ENCODE measurements at regions not wholly inside any gene's neighbourhood (a gene's known extent, or its start where the extent isn't known, plus 50 kb on each side); places are given as distances from the start of the nearest gene placed in this dataset.

- in situ Hi-C loops (cut with HindIII; ENCODE audit: low pct_ligation_motif_present, low sequenced_read_pairs): no loop called here
- no peak overlapping the region for H3K27ac ChIP-seq
- TF ChIP-seq CTCF (IDR thresholded peaks at IDR 0.05; ENCODE audit: low read depth, low read length, missing control alignments): no peak
- peaks cover 8% of the 10 kb centered on the region for H3K27me3 ChIP-seq (replicated peaks)
- H3K36me3 ChIP-seq (replicated peaks): no peaks in the 10 kb centered on the region
- no peak overlapping the region for H3K4me3 ChIP-seq (ENCODE audit: low read depth, low read length)
- no peak for DNase-seq
These were observed 444.0 kb upstream of the ZMIZ1 start for GRCh38 chr10:78624791-78625190.

- no peak for TF ChIP-seq CTCF (IDR thresholded peaks at IDR 0.05; ENCODE audit: low read depth, low read length, missing control alignments)
- H3K36me3 ChIP-seq (replicated peaks): no peaks in the 10 kb centered on the region
- peaks cover 5% of the 10 kb centered on the region for H3K27me3 ChIP-seq (replicated peaks)
- in situ Hi-C loops (cut with HindIII; ENCODE audit: low pct_ligation_motif_present, low sequenced_read_pairs): no loop called here
- no peak for DNase-seq
- H3K27ac ChIP-seq: no peak overlapping the region
- H3K4me3 ChIP-seq (ENCODE audit: low read depth, low read length): no peak overlapping the region
These were observed 442.3 kb upstream of the ZMIZ1 start for GRCh38 chr10:78626471-78626870.

- no peak overlapping the region for H3K4me3 ChIP-seq (ENCODE audit: low read depth, low read length)
- no peak for DNase-seq
- in situ Hi-C loops (cut with HindIII; ENCODE audit: low pct_ligation_motif_present, low sequenced_read_pairs): no loop called here
- TF ChIP-seq CTCF (IDR thresholded peaks at IDR 0.05; ENCODE audit: low read depth, low read length, missing control alignments): no peak
- H3K27ac ChIP-seq: no peak overlapping the region
- no peaks in the 10 kb centered on the region for H3K36me3 ChIP-seq (replicated peaks)
- H3K27me3 ChIP-seq (replicated peaks): no peaks in the 10 kb centered on the region
These were observed 441.4 kb upstream of the ZMIZ1 start for GRCh38 chr10:78627254-78627795.

GRCh38 chr10:78628976-78629375, 439.8 kb upstream of the ZMIZ1 start:
- Histone ChIP-seq H3K36me3 (replicated peaks) (no peaks in the 10 kb centered on the region), H3K27ac (no peak overlapping the region), H3K4me3 (ENCODE audit: low read depth, low read length) (no peak overlapping the region), H3K27me3 (replicated peaks) (no peaks in the 10 kb centered on the region)
- in situ Hi-C loops (cut with HindIII; ENCODE audit: low pct_ligation_motif_present, low sequenced_read_pairs): no loop called here
- TF ChIP-seq CTCF (IDR thresholded peaks at IDR 0.05; ENCODE audit: low read depth, low read length, missing control alignments): no peak
- no peak for DNase-seq

- TF ChIP-seq CTCF (IDR thresholded peaks at IDR 0.05; ENCODE audit: low read depth, low read length, missing control alignments): no peak
- H3K36me3 ChIP-seq (replicated peaks): no peaks in the 10 kb centered on the region
- H3K27ac ChIP-seq: no peak overlapping the region
- H3K4me3 ChIP-seq (ENCODE audit: low read depth, low read length): no peak overlapping the region
- in situ Hi-C loops (cut with HindIII; ENCODE audit: low pct_ligation_motif_present, low sequenced_read_pairs): no loop called here
- DNase-seq: no peak
- H3K27me3 ChIP-seq (replicated peaks): no peaks in the 10 kb centered on the region
These were observed 439.0 kb upstream of the ZMIZ1 start for GRCh38 chr10:78629773-78630172.

Measured in brain microvascular endothelial cell (primary cell).